ENCODE measurements at regions not wholly inside any gene's neighbourhood (a gene's known extent, or its start where the extent isn't known, plus 50 kb on each side); places are given as distances from the start of the nearest gene placed in this dataset.

- TF ChIP-seq CTCF (IDR thresholded peaks at IDR 0.05 in 8 of 11, conservative IDR thresholded peaks at IDR 0.05 in 3 of 11) (no peak), POLR2AphosphoS5 (IDR thresholded peaks at IDR 0.05) (no peak), POLR2A (IDR thresholded peaks at IDR 0.05) (no peak)
These were observed 192.1 kb upstream of the PDE1C start for GRCh38 chr7:32262315-32262714.

Measured in spleen (tissue), 7 donors.